ENCODE measurements at regions not wholly inside any gene's neighbourhood (a gene's known extent, or its start where the extent isn't known, plus 50 kb on each side); places are given as distances from the start of the nearest gene placed in this dataset.
"Not testable (repeated sequence)": the region's sequence is repeated elsewhere in the genome, so short reads cannot be mapped to it uniquely, and the experiment has no call there.

DNA sequence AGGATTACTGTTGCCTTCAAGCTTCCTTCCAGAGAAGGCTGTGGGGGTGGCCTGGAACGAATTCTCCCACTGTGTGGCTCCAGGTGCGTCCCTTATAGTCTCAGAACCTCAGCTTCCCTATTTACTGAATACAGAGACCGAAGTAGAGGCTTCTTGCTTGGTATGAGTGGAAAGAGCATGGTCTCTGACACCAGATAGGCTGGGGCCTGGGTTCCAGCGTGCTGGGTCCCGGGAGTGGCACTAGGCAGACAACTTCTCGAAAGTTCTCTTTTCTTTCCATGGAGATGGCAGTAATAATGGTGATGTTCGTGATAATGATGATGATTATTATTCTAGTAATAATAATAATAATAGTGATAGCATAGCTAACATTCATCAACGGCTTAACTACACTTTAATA is 161.7 kb downstream of the PTPRU start:
- DNase-seq, result no peak

DNA sequence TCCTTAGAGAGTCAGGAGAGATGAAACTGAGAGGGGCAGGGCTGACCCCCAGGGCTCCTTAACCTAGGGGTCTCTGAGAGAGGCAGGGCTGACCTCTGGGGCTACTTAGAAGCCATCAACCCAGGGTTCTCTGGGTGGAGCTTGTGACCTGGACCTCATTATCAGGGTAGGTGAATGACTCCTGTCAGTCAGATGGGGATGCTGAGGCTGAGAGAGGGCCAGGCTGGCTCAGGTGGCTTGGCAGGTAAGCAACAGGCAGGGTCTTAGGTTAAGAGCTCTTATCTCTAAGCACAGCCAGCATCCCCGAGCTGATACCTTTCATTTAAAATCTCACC is 160.9 kb downstream of the PTPRU start:
- DNase-seq, result no peak

DNA sequence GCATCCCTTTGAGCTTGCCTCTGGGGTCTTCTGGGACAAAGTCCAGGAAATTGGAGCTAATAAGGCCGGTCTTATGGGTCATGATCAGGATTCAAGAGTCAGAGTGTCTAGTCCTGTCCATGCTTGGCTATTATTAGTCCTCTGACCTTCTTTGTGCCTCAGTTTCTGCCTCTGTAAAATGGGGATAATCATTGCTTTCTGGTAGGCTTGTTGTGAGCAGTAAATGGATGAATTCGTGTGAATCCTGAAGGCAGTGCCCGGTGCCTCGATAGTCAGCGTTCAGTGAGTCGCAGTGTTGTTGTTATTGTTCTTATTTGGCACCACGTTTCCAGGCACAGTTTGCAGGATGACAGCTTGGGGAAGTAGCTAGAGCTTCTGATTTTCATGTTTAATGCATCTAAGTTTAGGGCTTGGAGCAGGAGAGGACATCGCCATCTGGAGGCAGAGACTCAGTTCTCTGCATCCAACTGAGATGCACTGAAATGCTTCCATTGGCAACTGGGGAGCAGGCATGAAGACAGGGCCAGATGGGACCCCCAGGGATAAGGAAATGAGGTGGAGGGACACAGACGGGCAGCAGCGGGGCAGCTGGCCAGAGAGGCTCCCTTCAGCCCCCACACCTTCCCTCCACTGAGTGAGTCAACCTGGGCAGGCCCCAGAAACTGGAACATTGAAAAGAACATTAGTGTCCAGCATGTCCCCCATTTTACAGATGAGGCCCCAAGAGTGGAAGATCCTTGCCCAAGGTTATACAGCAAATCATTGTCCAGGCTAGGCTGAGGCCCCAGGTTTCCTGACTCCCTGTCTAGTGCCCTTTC is 160.3 kb downstream of the PTPRU start:
- DNase-seq, result no peak

DNA sequence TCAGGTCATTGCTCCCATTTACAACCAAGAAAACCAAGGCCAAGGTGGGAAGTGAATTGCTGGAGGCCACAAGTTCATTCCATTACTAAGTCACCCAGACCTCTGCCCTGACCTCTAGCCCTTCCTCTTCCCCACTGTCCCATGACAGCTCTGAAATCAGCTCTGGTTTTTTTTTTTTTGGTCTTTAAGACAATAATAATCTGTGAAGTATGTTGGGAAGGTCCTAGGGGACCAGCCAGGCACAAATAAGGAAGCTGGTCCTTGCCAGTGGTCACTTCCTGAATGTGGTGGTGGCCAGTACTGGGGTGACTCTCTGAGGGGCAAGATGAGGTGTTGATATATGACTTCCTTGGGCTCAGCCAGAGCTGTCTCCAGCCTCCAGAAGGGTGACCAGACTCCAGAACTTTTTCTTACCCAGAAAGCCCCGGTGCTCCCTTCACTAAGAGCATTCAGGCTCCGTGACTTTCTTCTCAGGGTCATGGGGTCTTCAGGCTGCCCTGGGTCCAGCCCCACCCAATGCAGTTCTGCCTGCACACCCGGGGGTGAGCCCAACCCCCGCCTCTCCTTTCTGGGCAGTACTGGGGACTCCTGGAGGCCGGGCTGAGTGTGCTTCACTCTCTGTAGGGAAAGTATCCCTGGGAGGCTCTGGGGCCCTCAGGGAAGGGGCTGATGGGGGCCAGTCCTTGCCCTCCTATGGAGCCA is 159.6 kb downstream of the PTPRU start:
- peak; percentile 6 to 28 for DNase-seq

DNA sequence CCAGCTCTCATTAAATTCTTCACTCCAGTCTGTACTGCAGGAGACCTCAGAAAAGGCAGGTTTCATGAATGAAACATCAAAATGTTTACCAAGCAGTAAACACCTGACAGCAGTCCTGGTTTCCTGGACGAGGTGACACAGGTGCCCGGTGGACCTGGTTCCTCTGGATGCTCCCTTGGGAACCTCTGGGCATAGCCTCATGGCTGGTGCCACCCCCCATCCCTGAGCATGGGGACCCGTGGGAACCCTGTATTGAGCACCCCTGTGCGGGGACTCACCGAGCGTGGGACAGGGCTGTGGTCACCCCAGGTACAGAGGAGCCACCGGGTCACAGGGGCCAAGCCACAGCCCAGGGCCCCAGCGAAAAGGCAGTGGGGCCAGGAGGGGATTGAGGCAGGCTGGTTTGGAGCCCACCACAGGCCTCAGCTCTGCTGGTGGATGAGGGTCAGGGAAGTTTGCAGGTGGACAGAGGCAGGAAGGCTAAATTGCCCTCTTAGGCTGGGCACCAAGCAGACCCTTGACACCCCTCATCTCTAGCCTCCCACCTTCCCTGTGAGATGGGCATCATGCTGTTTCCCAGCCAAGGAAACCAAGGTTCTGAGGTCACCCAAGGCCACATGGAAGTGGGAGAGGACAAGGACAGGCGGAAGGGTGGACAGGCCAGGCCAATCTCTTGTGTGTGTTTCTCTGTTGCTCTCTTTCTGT is 158.4 kb downstream of the PTPRU start:
- no peak for DNase-seq

DNA sequence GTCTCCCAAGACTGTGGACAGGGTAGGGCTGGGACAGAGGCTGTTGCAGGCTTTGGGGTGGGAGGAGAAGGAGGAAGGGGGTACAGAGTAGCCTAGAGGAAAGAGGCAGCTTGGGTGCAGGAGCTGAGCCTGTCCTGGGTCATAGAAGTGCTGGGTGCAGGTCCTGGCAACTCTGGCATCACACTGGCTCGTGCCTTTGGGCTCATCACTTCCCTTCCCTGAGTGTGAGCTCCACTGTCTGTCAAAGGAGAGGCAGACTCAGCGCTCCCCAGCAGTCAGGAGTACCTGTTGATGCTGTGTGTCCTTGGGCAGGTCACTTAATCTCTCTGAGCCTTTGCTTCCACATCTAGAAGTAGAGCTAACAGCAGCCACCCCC is 157.1 kb downstream of the PTPRU start:
- DNase-seq, result no peak

DNA sequence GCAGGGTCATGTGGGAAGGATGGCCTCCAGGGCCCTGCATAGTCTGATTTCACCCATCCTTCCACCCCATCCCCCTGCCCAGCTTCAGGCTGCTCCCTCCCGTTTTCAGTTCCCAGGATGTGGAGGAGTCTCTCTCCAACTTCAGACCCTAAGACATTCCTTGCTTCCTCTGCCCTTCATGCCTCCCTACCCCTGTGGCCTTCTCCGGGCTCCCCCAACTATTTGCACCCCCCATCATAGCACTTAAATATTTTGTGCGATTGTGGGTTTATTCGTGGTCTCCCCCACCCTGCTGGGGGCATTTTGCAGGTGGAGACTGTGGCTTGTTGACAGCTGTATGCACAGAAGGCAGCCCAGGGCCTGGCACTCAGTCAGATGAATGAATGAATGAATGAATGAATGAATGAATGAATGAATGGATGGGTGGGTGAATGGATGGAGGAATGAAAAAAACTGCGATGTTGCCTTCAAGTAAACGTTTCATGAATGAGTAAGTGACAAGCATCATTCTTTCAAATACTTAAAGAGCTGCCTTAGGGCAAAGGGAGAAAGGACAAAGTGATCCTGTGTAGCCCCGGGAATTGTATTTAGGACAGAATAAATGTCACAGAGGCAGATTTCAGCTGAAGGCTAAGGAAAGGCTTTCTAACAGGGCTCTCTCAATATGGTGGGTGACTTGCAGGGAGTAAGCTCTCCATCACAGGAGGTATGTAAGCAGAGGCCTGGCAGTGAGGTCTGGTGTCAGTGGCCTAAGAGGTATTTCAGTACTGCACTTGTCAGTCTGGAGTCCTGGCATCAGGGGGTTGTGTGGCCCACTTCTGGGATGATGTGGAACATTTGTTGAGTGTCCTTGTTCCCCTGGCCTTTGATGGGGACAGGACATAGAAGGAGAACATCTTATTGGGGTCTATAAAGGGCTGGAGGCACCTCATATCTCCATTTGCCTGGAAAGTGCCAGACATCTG is 156.4 kb downstream of the PTPRU start:
- DNase-seq, result no peak

DNA sequence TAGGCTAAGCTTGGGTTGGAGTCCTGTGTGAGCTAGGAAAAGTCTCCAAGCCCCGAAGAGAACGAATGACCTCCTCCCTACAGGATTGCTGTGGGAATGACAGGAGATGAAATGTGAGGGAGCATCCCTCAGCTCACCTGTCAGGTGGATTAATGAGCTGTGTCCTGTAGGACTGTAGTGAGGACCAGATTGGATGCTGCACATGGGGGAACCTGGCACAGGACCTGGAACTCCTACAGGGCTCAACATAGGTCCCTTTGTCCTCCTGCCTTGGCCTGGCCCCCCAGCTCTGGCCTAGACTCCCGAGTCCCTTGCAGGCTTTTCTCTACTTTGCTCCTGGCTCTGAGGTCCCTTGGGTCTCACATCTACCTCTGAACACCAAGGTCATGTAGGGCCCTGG is 155.7 kb downstream of the PTPRU start:
- DNase-seq, result no peak

DNA sequence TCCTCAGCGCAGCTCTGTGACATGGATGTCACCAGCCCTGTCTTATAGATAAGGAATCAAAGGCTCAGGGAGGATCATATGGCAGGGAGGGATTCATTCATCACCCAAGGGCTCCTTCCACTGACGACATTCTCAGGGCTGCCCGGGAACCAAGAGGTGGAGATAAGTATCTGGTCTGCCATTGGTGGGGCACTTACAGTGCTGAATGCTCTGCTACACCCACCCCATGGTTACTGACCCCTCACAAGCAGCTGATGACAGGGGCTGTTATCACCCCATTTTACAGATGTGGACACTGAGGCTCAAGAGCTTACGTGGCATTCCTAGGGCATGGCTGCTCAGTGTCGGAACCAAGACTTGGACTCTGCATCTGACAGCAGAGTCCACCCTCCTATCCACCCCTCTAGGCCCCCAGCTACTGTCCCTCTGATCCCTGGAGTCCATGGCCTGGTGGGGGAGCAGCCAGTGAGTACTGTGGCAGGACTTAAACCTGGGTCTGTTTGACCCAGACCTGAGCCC is 155.1 kb downstream of the PTPRU start:
- no peak for DNase-seq

DNA sequence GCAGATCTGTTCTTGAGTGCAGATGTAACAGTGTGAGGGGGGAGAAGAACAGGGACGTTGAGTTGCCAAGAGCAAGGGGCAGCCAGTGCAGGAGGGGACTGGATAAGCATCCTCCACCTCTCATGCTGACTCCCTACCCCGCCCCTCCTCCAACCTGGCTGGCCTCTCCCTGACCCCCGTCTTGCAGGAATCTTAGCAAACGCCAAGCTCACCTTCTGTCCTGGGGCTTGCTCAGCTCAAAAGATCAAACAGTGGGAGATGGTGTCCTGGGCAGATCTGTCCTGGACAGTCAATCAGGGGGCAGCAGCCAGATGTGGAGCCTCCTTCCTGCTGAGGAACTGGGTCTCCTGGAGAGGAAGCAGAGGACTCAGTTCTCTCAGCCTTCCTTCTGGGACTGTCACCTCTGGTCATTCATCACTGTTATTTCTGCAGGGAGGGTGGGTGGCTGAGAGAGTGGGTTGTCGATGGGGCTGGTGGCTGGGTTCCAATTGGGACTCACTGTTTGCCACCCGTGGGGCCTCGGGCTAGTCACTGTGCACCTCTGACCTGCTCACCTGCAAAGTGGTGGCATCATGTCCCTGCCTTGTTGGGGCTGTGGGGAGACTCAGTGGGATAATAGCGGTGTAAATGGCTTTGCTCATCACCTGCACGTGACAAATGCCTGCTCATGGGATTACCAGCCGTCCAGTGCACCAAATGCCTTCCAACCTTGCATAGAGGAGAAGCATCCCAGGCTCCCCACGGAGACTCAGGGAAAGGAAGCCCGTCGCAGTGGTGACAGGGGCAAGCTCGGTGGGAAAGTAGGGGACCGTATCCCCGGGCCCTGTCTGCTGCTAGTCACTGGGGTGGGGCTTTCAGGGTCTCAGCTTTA is 154.4 kb downstream of the PTPRU start:
- no peak for DNase-seq

DNA sequence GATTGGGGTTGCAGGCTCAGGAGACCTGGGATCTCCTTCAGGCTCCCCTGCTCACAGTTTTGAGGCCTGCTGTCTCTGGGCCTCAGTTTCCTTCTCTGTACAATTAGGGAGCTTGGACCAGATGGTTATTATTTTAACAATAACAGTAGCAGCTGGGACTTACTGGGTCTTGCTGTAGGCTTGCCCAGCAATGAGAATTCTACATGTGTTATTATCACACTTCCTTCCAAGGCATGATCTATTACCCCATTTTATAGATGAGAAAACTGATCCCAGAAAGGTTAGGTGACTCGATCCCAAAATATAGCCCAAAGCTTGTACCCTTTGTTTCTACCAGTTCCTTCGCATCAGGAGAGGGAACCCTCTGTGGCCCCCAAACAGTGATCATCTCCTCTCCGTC is 153.8 kb downstream of the PTPRU start:
- no peak for DNase-seq

DNA sequence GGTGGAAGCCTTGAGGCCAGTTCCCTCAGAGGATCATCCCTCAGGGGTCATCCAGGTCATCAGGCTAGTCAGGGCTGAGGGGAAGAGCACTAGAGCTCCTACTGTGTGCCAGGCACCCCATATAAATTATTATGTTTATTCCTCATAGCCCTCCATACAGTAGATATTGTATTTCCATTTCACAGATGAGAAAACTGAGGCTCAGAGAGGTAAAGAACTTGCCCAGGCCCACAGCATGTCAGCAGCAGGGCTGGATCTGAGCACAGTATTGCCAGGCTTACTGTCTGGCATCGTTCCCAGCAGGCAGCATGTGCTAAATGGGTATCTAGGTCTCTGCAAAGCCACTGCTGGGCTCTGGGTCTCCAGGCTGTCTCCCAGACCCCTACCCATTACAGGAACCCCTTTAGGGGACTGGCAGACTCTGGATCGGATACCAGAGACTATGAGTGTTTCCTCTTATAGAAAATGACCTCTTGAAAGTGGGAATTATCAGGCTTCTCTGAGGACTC is 153.3 kb downstream of the PTPRU start:
- no peak for DNase-seq

DNA sequence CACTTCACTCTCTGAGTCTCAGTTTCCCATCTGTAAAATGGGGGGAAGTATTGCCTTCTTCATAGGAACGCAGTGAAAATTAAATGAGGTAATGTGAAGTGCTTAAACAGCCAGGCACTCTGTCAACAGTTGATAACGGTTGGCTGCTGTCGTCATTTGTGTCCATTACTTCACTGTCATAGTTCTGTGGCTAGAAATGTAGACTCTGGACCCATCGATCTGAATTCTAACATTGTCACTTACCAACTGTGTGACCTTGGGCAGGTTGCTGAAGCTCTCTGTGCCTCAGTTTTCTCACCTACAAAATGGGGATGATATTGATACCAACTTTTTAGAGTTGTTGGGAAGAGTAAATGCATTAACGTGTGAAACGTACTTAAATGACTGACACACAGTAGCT is 152.6 kb downstream of the PTPRU start:
- no peak for DNase-seq

DNA sequence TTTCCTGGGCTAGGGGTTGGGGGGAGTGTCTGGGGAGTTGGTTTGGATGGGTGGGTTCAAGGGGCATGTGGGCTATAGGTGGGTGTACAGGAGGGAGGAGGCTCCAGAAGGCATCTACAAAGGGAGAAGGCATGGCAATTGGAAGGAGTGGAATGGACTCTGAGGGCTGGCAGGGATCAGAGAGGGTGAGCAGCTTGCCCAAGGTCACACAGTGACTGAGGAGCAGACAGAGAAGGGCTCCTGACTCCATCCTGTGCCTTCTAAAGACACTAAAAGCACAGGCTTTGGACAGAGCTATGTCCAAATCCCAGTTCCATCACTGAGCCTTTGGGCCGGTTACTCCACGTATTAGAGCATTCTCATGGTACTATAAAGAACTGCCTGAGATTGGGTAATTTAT is 151.8 kb downstream of the PTPRU start:
- no peak for DNase-seq

DNA sequence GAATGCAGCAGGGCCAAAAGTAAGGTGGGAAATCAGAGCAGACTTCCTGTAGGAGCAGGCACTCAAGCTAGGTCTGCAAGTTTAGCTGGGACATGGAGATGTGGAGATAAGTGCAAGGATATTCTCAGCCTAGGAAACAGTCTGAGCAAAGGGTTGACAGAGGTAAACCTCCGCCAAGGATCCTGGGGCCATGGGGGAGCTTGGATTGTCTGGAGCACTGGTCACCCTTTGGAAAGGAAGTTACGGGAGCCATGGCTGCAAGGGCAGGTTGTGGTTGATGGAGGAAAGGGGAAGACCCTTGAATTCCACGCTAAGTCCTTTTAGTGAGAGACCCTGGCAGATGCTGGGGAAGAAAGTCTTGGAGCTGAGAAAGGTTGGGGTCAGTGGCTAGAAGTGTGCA is 150.9 kb downstream of the PTPRU start:
- no peak for DNase-seq

DNA sequence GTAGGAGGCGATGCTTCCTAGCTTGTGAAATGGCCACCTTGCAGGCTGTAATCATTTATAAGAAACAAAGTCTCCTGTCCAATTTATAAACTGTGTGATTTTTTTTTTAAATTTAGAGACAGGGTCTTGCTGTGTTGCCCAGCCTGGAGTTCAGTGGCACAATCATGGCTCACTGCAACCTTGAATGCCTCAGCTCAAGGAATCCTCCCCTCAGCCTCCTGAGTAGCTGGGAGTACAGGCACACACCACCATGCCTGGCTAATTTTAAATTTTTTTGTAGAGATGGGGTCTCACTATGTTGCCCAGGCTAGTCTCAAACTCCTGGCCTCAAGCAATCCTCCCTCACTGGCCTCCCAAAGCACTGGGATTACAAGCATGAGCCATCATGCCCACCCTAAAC is 150.1 kb downstream of the PTPRU start:
- DNase-seq, result not testable (repeated sequence)

DNA sequence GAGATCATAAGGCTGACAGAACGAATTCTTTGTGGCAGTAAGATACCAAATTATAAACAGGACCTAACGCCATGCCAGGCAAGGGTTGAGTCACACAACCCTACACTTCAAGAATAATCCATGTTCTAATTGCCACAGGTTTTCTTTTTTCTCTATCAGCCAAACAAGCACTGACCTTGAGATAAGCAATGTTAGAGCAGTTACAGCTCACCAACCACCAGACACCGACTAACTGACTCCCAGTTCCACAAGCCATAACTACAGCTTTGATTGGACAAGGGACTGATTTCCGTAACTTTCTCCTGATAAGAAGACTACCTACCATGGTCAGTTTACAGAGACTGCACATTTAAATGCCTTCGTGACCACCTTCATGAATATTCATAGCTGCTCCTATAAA is 149.6 kb downstream of the PTPRU start:
- no peak for DNase-seq

DNA sequence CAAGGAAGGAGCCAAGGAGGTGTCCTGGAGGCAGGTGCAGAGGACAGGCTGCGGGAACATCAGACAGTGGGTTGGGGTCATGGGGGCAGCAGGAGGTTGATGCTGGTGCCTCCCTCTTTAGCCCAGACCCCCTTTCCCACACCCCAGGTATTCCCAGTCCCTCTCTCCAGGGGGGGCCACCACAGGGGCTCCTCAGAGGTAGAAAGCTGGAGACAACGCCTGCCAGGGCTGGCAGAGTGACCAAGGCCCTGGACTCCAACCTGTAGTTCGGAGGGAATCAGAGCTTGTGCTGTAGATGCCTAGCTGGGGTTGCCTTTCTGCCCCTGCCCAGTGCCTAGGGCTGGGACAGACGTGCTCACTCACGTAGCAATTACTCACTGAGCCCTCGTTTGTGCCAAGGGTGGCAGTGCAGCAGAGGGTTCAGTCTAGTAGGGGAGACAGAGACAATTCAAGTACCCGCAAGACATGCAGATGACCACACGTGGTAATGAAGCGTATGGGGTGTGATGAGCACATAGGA is 148.2 kb downstream of the PTPRU start:
- no peak for DNase-seq

DNA sequence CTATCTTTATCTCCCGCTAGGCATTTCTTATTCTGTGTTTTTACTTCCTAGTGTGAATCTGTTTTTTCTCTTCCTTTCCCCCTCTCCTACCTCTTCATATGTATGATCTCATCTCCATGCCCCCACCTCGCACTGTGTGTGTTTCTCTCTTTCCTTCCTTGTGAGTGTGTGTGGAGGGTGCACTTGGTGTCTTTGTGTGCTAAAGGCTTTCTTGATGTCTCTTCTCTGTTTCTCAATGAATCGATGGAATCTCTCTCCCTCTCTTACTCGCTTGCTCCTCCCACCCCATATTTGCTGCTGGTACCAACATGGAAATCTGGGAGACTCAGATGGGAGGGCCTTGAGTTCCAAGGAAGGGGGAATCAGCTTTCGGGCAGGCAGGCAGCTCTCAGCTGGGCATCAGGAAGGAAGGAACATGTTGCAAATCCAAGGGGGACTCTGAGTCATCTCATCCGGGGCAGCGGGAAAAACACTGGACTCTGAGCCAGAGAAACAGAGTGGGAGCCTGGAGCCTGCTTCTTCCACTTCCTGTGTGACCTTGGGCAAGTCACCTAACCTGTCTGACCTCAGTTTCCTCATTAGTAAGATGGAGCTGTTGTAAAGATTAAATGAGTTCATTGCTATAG is 147.5 kb downstream of the PTPRU start:
- DNase-seq, result no peak

DNA sequence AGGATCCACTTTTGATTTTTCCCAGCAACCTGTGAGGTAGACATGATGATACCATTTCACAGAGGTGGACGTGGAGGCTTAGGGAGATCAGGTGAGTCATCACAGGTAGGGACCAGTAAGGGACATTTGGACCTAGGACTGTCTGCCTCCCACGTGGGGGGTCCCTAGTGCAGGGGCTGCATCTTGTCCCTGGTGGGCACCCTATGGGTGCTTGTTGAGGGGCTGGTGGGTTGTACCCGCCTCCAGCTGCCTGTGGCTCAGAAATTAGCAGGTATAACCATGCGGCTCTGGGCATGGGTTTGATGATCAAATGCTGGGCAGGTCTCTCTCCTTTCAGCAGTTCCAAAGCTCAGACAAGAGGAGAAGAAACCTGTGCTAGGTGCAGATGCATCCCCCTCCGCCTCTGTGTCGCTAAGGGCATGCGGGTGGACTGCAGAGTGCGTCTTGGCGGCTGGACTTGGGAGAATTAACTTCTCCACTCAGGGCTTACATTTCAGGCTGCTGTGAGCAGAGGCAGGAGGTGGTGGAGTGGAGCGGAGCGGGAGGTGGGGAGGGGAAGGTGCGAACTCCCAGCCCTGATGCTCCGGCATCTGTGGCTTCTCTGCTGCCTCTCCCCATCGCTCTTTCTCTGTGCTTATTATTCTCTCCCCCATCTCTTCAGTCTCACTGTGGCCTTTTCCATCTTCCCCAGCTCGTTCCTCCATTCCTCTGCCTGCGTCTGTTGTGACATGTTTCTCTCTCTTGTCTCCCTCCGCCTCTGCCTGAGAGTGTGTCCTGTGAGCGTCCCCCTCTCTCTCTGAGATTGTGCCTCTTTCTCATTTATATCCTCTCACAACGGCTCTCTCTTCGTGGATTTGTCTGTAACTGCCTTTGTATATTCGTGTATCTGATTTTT is 146.8 kb downstream of the PTPRU start:
- DNase-seq, result no peak

Measured in inflammatory macrophage treated with lipopolysaccharide for 1 hour (primary cell).